A549 (cell line): ENCODE measurements at regions not wholly inside any gene's neighbourhood (a gene's known extent, or its start where the extent isn't known, plus 50 kb on each side); places are given as distances from the start of the nearest gene placed in this dataset.

ENCODE experiments used
- ATAC-seq, 2 experiments: fragments of 200-7000 bp in 1 of 2; fragments of >200 bp in 1 of 2; cut with Nextera tagmentation in 1 of 2; cut with Tn5 transposase in 1 of 2; 3 replicates each; pipeline versions ENCODE4 v1.8.0 to v1.9.1; 2018 to 2020; ENCODE audit warnings: mild to moderate bottlenecking in 1 of 2, moderate library complexity in 1 of 2
- CTCF ChIA-PET: fragments of 300-600 bp; sonication (Branson Sonifier 250); formaldehyde crosslinking; extraction: SDS; loops from one replicate; lab custom pipeline; 2021; ENCODE audit warnings: antibody characterized with exemption, inconsistent platforms; lab: Yijun Ruan, JAX
- POLR2A ChIA-PET: fragments of 350-600 bp; formaldehyde crosslinking; extraction: SDS; loops from one replicate; lab custom pipeline; 2021; ENCODE audit warnings: antibody characterized with exemption, inconsistent platforms; lab: Yijun Ruan, JAX
- DNase-seq, 2 experiments: peaks; one replicate each; pipeline versions ENCODE4 v3.0.0 to v3.0.0-alpha.2; 2011 to 2016; ENCODE audit warnings: low read depth in 1 of 2, low spot score in 1 of 2
- FAIRE-seq: peaks from 2 replicates; lab custom pipeline; 2011; peaks lifted over from hg19 to GRCh38; lab: Jason Lieb, UNC
- H3K27ac ChIP-seq, 2 experiments: fragments of >200 bp; sonication (Bioruptor Twin); formaldehyde crosslinking; 3 replicates each; pipeline ENCODE4 v1.5.1; 2016 to 2017
- H3K4me1 ChIP-seq: fragments of >200 bp; sonication (Bioruptor Twin); formaldehyde crosslinking; 3 replicates; pipeline ENCODE4 v1.6.1; 2016
- H3K4me2 ChIP-seq: fragments of >200 bp; sonication (Bioruptor Twin); formaldehyde crosslinking; 3 replicates; pipeline ENCODE4 v1.6.1; 2016
- H3K4me3 ChIP-seq: fragments of >200 bp; sonication (Bioruptor Twin); formaldehyde crosslinking; 3 replicates; pipeline ENCODE4 v1.5.1; 2016
- H3K9me3 ChIP-seq: fragments of >200 bp; sonication (Bioruptor Twin); formaldehyde crosslinking; 3 replicates; pipeline ENCODE4 v1.6.1; 2016
- CBX2 ChIP-seq: fragments of 200-600 bp; sonication (generic); IDR thresholded peaks from 2 replicates; pipeline ENCODE4 v1.6.1; 2016; ENCODE audit warnings: low read depth, mild to moderate bottlenecking, borderline replicate concordance
- CBX8 ChIP-seq: fragments of 200-600 bp; sonication (generic); IDR thresholded peaks from 2 replicates; pipeline ENCODE4 v1.6.1; 2016
- CHD4 ChIP-seq: fragments of 200-600 bp; sonication (generic); IDR thresholded peaks from 2 replicates; pipeline ENCODE4 v1.6.1; 2016; ENCODE audit warnings: antibody characterized with exemption, mild to moderate bottlenecking, borderline replicate concordance
- E2F6 ChIP-seq: IDR thresholded peaks from 2 replicates; pipeline ENCODE4 v1.6.1; 2012; ENCODE audit warnings: low read depth, borderline replicate concordance
- EHMT2 ChIP-seq: fragments of 200-600 bp; sonication (generic); IDR thresholded peaks from 2 replicates; pipeline ENCODE4 v1.6.1; 2016; ENCODE audit warnings: antibody characterized with exemption, low read depth, mild to moderate bottlenecking, moderate library complexity
- ELK1 ChIP-seq: fragments of 150-350 bp; IDR thresholded peaks from 2 replicates; pipeline ENCODE4 v1.6.1; 2014; ENCODE audit warnings: low read depth, mild to moderate bottlenecking, low read length
- EP300 ChIP-seq, 2 experiments: fragments of >200 bp; sonication (Bioruptor Twin); formaldehyde crosslinking; IDR thresholded peaks; 2 replicates in 1 of 2; 3 replicates in 1 of 2; pipeline ENCODE4 v1.6.1; 2016 to 2017
- HDAC2 ChIP-seq: fragments of 200-600 bp; sonication (generic); IDR thresholded peaks from 2 replicates; pipeline ENCODE4 v1.6.1; 2016
- HEYL ChIP-seq: fragments of 250-450 bp; sonication (Bioruptor Pico); IDR thresholded peaks from 2 replicates; pipeline ENCODE4 v1.8.0; 2021; ENCODE audit warnings: mild to moderate bottlenecking, moderate library complexity
- HMGXB4 ChIP-seq: fragments of 250-450 bp; sonication (Bioruptor Pico); IDR thresholded peaks from 2 replicates; pipeline ENCODE4 v1.5.0; 2021; ENCODE audit warnings: mild to moderate bottlenecking, moderate library complexity, borderline replicate concordance
- HOXB13 ChIP-seq: fragments of 250-450 bp; sonication (Bioruptor Pico); IDR thresholded peaks from 2 replicates; pipeline ENCODE4 v1.5.0; 2020; ENCODE audit warnings: low read depth, mild to moderate bottlenecking, moderate library complexity
- HOXB5 ChIP-seq: fragments of 250-450 bp; sonication (Bioruptor Pico); IDR thresholded peaks from 2 replicates; pipeline ENCODE4 v1.5.0; 2020; ENCODE audit warnings: mild to moderate bottlenecking, moderate library complexity
- JUN ChIP-seq, 2 experiments: fragments of >200 bp; sonication (Bioruptor Twin); formaldehyde crosslinking; IDR thresholded peaks; 2 replicates in 1 of 2; 3 replicates in 1 of 2; pipeline ENCODE4 v1.6.1; 2016 to 2017
- JUNB ChIP-seq: fragments of >200 bp; sonication (Bioruptor Twin); formaldehyde crosslinking; IDR thresholded peaks from 2 replicates; pipeline ENCODE4 v1.6.1; 2016
- MAFK ChIP-seq: fragments of 450-650 bp; IDR thresholded peaks from 2 replicates; pipeline ENCODE4 v1.6.1; 2014; ENCODE audit not compliant: partially characterized antibody
- MAX ChIP-seq: IDR thresholded peaks from 2 replicates; pipeline ENCODE4 v1.6.1; 2012
- MYC ChIP-seq: IDR thresholded peaks from 2 replicates; pipeline ENCODE4 v1.6.1; 2012; ENCODE audit warnings: mild to moderate bottlenecking, inconsistent platforms, low read length, improper control_type of control experiment, borderline replicate concordance
- NFE2L2 ChIP-seq: fragments of 150-350 bp; conservative IDR thresholded peaks from 2 replicates; pipeline ENCODE4 v1.6.1; 2014; ENCODE audit warnings: low read length
- NR3C1 ChIP-seq: fragments of >200 bp; sonication (Bioruptor Twin); formaldehyde crosslinking; IDR thresholded peaks from 3 replicates; pipeline ENCODE4 v1.6.1; 2017
- POLR2A ChIP-seq: IDR thresholded peaks from 2 replicates; pipeline ENCODE4 v1.6.1; 2012; ENCODE audit warnings: mild to moderate bottlenecking, low read length
- RCOR1 ChIP-seq: fragments of 150-350 bp; IDR thresholded peaks from 2 replicates; pipeline ENCODE4 v1.6.1; 2014; ENCODE audit warnings: antibody characterized with exemption, low read length, low read depth
- REST ChIP-seq: fragments of 200-600 bp; sonication (generic); IDR thresholded peaks from 2 replicates; pipeline ENCODE4 v1.6.1; 2016; ENCODE audit warnings: antibody characterized with exemption, mild to moderate bottlenecking, moderate library complexity
- RFX5 ChIP-seq: fragments of 450-650 bp; IDR thresholded peaks from 2 replicates; pipeline ENCODE4 v1.7.1; 2014; ENCODE audit warnings: antibody characterized with exemption, mild to moderate bottlenecking, moderate library complexity
- TP53 ChIP-seq: fragments of 250-450 bp; sonication (Bioruptor Pico); IDR thresholded peaks from 2 replicates; pipeline ENCODE4 v1.5.0; 2021; ENCODE audit warnings: mild to moderate bottlenecking, moderate library complexity
- USF2 ChIP-seq: fragments of 450-650 bp; IDR thresholded peaks from 2 replicates; pipeline ENCODE4 v1.6.1; 2014; ENCODE audit warnings: antibody characterized with exemption
- ZC3H11A ChIP-seq: fragments of 450-650 bp; IDR thresholded peaks from 2 replicates; pipeline ENCODE4 v1.6.1; 2014; ENCODE audit warnings: antibody characterized with exemption, mild to moderate bottlenecking
- ZFP36 ChIP-seq: fragments of 450-650 bp; IDR thresholded peaks from 2 replicates; pipeline ENCODE4 v1.6.1; 2014; ENCODE audit warnings: borderline replicate concordance; ENCODE audit not compliant: partially characterized antibody
- WGBS: methylation state at CpG from one replicate; pipeline ENCODE4 v1.1.6; 2017; ENCODE audit errors: missing lambda C conversion rate; 5-methylcytosine and 5-hydroxymethylcytosine counted together

- Histone ChIP-seq H3K4me1 (no peaks in the 10 kb centered on the region), H3K4me2 (no peak overlapping the region), H3K9me3 (no peaks in the 10 kb centered on the region), H3K27ac (no peak overlapping the region)
- POLR2A ChIA-PET: no interaction called here
- FAIRE-seq: no peak
- 5% methylated on average over 5 of the region's 5 CpGs for whole genome bisulfite sequencing
- DNase-seq: peak in 1 of 2 experiments; percentile 4
- ATAC-seq: no peak
- peak; percentile 59; the same call in 1 of the 2 replicates for TF ChIP-seq RFX5
- TF ChIP-seq MYC: no peak
- no peak for TF ChIP-seq MAX
- TF ChIP-seq TP53 (CRISPR knock-in tag): no peak
- TF ChIP-seq MAFK: no peak
- no peak for TF ChIP-seq EHMT2
- TF ChIP-seq ELK1: no peak
- no peak for TF ChIP-seq CBX2
- TF ChIP-seq, all 56 proteins: peak for 1
- CTCF ChIA-PET: no interaction called here
- H3K4me3 ChIP-seq: no peak overlapping the region
These were observed 520.2 kb downstream of the DOK5 start for GRCh38 chr20:54995553-54995952.

GRCh38 chr20:54995011-54995410 lies 519.6 kb downstream of the DOK5 start:
- ChIA-PET POLR2A (no interaction called here), CTCF (no interaction called here)
- H3K4me2 ChIP-seq: no peak overlapping the region
- no peak for TF ChIP-seq HEYL (CRISPR knock-in tag)
- TF ChIP-seq HOXB13 (CRISPR knock-in tag): no peak
- TF ChIP-seq HDAC2: no peak
- TF ChIP-seq USF2: no peak
- TF ChIP-seq JUN (IDR thresholded peaks at IDR 0.05): no peak
- TF ChIP-seq EP300 (IDR thresholded peaks at IDR 0.05): no peak
- no peak for TF ChIP-seq HMGXB4 (CRISPR knock-in tag)
- H3K9me3 ChIP-seq: no peaks in the 10 kb centered on the region
- H3K4me1 ChIP-seq: no peaks in the 10 kb centered on the region
- ATAC-seq (no peak), DNase-seq (no peak), FAIRE-seq (no peak)
- WGBS: 4% methylated on average over 4 of the region's 4 CpGs
- no peak overlapping the region for H3K4me3 ChIP-seq
- no peak overlapping the region for H3K27ac ChIP-seq

- no peak overlapping the region for H3K4me2 ChIP-seq
- no peak for ATAC-seq
- no peak for FAIRE-seq
- POLR2A ChIA-PET: no interaction called here
- H3K4me3 ChIP-seq: no peak overlapping the region
- WGBS: 23% methylated on average over 7 of the region's 7 CpGs
- H3K27ac ChIP-seq: no peak overlapping the region
- H3K9me3 ChIP-seq: no peaks in the 10 kb centered on the region
- CTCF ChIA-PET: no interaction called here
- no peak for DNase-seq
- no peaks in the 10 kb centered on the region for H3K4me1 ChIP-seq
- TF ChIP-seq REST (no peak), HDAC2 (no peak), NR3C1 (no peak), POLR2A (no peak), CHD4 (no peak), E2F6 (no peak), RCOR1 (no peak), USF2 (no peak), ZC3H11A (no peak), NFE2L2 (no peak), JUNB (no peak), CBX8 (no peak), HOXB5 (CRISPR knock-in tag) (no peak), HOXB13 (CRISPR knock-in tag) (no peak), TP53 (CRISPR knock-in tag) (no peak), MAFK (no peak), HEYL (CRISPR knock-in tag) (no peak), ZFP36 (no peak)
These were observed 509.7 kb downstream of the DOK5 start for GRCh38 chr20:54985091-54985490.
